Stomach (tissue), 4 donors: ENCODE measurements at regions not wholly inside any gene's neighbourhood (a gene's known extent, or its start where the extent isn't known, plus 50 kb on each side); places are given as distances from the start of the nearest gene placed in this dataset.

Source experiments
- CTCF ChIP-seq, 7 experiments: fragments of 450-650 bp in 4 of 7; fragments of 200-600 bp in 3 of 7; sonication (generic) in 3 of 7; IDR thresholded peaks; one replicate each; pipeline ENCODE4 v1.5.1; 2016 to 2019; ENCODE audit warnings: antibody characterized with exemption in 7 of 7, control low read depth in 2 of 7, mild to moderate bottlenecking in 1 of 7
- EP300 ChIP-seq: sonication (generic); formaldehyde crosslinking; IDR thresholded peaks from one replicate; pipeline ENCODE4 v1.6.1; 2017; ENCODE audit warnings: antibody characterized with exemption
- POLR2A ChIP-seq, 4 donors: fragments of 450-650 bp; IDR thresholded peaks; one replicate each; pipeline ENCODE4 v1.6.1; 2016; ENCODE audit warnings: antibody characterized with exemption in 4 of 4, control low read depth in 2 of 4, mild to moderate bottlenecking in 1 of 4, moderate library complexity in 1 of 4
- POLR2AphosphoS5 ChIP-seq, 3 donors: sonication (generic); formaldehyde crosslinking; IDR thresholded peaks; one replicate each; pipeline ENCODE4 v1.6.1; 2016; ENCODE audit warnings: antibody characterized with exemption in 3 of 3

- TF ChIP-seq POLR2A (IDR thresholded peaks at IDR 0.05) (no peak), CTCF (IDR thresholded peaks at IDR 0.05) (no peak), EP300 (no peak), POLR2AphosphoS5 (IDR thresholded peaks at IDR 0.05) (no peak)
Observed at GRCh38 chr4:181741513-181741912, 501.7 kb upstream of the TENM3 start.
